ENCODE measurements at regions not wholly inside any gene's neighbourhood (a gene's known extent, or its start where the extent isn't known, plus 50 kb on each side); places are given as distances from the start of the nearest gene placed in this dataset.

- TF ChIP-seq CTCF (IDR thresholded peaks at IDR 0.05), result no peak
- peaks cover 0 to 9% of the 10 kb centered on the region in 2 donors for H3K4me1 ChIP-seq
- intact Hi-C loops (cut with DNase I), result no loop called here
- H3K27me3 ChIP-seq, result no peaks in the 10 kb centered on the region
- no peak overlapping the region for H3K4me3 ChIP-seq
- no peak overlapping the region for H3K27ac ChIP-seq
- no peaks in the 10 kb centered on the region for H3K36me3 ChIP-seq
- DNase-seq (ENCODE audit: low spot score in 2 of 2), result no peak
- H3K9me3 ChIP-seq, result no peaks in the 10 kb centered on the region
Observed at GRCh38 chr13:50352720-50353480, 337.7 kb downstream of the KCNRG start.

GRCh38 chr13:50353651-50354415 lies 338.6 kb downstream of the KCNRG start:
- Histone ChIP-seq H3K27me3 (no peaks in the 10 kb centered on the region), H3K4me3 (no peak overlapping the region), H3K27ac (no peak overlapping the region), H3K9me3 (no peaks in the 10 kb centered on the region), H3K36me3 (no peaks in the 10 kb centered on the region), H3K4me1 (peaks cover 0 to 18% of the 10 kb centered on the region in 2 donors)
- no peak for TF ChIP-seq CTCF (IDR thresholded peaks at IDR 0.05)
- intact Hi-C loops (cut with DNase I), result no loop called here
- DNase-seq (ENCODE audit: low spot score in 2 of 2), result no peak

- intact Hi-C loops (cut with DNase I), result loop anchor here (5.0 kb wide), 2 partner anchors 57 to 273 kb away; no protein-coding TSS in a partner anchor
- no peaks in the 10 kb centered on the region for H3K9me3 ChIP-seq
- H3K36me3 ChIP-seq, result no peaks in the 10 kb centered on the region
- no peak for DNase-seq (ENCODE audit: low spot score in 2 of 2)
- H3K4me3 ChIP-seq, result no peak overlapping the region
- TF ChIP-seq CTCF (IDR thresholded peaks at IDR 0.05), result no peak
- H3K27me3 ChIP-seq, result no peaks in the 10 kb centered on the region
- peaks cover 0 to 19% of the 10 kb centered on the region in 2 donors for H3K4me1 ChIP-seq
- no peak overlapping the region for H3K27ac ChIP-seq
Observed at GRCh38 chr13:50355797-50356196, 340.6 kb downstream of the KCNRG start.

- no peaks in the 10 kb centered on the region for H3K36me3 ChIP-seq
- H3K4me3 ChIP-seq, result no peak overlapping the region
- H3K9me3 ChIP-seq, result no peaks in the 10 kb centered on the region
- intact Hi-C loops (cut with DNase I), result loop anchor here (5.0 kb wide), 2 partner anchors 55 to 275 kb away; no protein-coding TSS in a partner anchor
- H3K27ac ChIP-seq, result peak overlapping the region; percentile 74 to 78
- DNase-seq (ENCODE audit: low spot score in 2 of 2), result no peak
- no peaks in the 10 kb centered on the region for H3K27me3 ChIP-seq
- TF ChIP-seq CTCF (IDR thresholded peaks at IDR 0.05), result no peak
- H3K4me1 ChIP-seq, result peaks cover 0 to 19% of the 10 kb centered on the region in 2 donors
Observed at GRCh38 chr13:50357136-50357535, 341.9 kb downstream of the KCNRG start.

GRCh38 chr13:50357586-50358118 lies 342.4 kb downstream of the KCNRG start:
- intact Hi-C loops (cut with DNase I), result loop anchor here (5.0 kb wide), 2 partner anchors 55 to 275 kb away; no protein-coding TSS in a partner anchor
- H3K4me1 ChIP-seq, result peaks cover 0 to 19% of the 10 kb centered on the region in 2 donors
- H3K4me3 ChIP-seq, result no peak overlapping the region
- DNase-seq (ENCODE audit: low spot score in 2 of 2), result peak in 1 of 2 donors; percentile 79
- no peak for TF ChIP-seq CTCF (IDR thresholded peaks at IDR 0.05)
- H3K27me3 ChIP-seq, result no peaks in the 10 kb centered on the region
- H3K9me3 ChIP-seq, result no peaks in the 10 kb centered on the region
- H3K27ac ChIP-seq, result peak overlapping the region; percentile 74 to 78
- no peaks in the 10 kb centered on the region for H3K36me3 ChIP-seq
